Caco-2 (cell line): ENCODE measurements at regions not wholly inside any gene's neighbourhood (a gene's known extent, or its start where the extent isn't known, plus 50 kb on each side); places are given as distances from the start of the nearest gene placed in this dataset.

Source experiments
- BruUV-seq: library from RNA; stranded (reverse); fragments of 400-500 nt; replicated peaks from 2 replicates; lab custom pipeline; 2021; lab: Mats Ljungman, UMichigan
- CTCF ChIA-PET: fragments of 300-600 bp; sonication (Branson Sonifier 250); formaldehyde crosslinking; loops from one replicate; lab custom pipeline; 2022; ENCODE audit warnings: antibody characterized with exemption; lab: Charles Lee
- POLR2A ChIA-PET: fragments of 300-600 bp; sonication (Branson Sonifier 250); formaldehyde crosslinking; loops from one replicate; lab custom pipeline; 2022; ENCODE audit warnings: antibody characterized with exemption; lab: Charles Lee
- DNase-seq, 2 experiments: peaks; one replicate each; pipeline versions ENCODE4 v3.0.0 to v3.0.0-alpha.2; 2020 to 2022
- H3K27me3 ChIP-seq: replicated peaks from 2 replicates; pipeline ENCODE4 v1.6.0; 2011; ENCODE audit warnings: low read length; ENCODE audit not compliant: control insufficient read depth, insufficient read depth
- H3K36me3 ChIP-seq: 2 replicates; pipeline ENCODE4 v1.5.1; 2011; ENCODE audit warnings: low read length; ENCODE audit not compliant: control insufficient read depth, insufficient read depth
- H3K4me1 ChIP-seq: fragments of 250-450 bp; sonication (Bioruptor Pico); 2 replicates; pipeline ENCODE4 v1.5.1; 2020; ENCODE audit warnings: mild to moderate bottlenecking
- H3K4me3 ChIP-seq: 2 replicates; pipeline ENCODE4 v1.5.1; 2011; ENCODE audit warnings: low read depth, mild to moderate bottlenecking, control low read depth, low read length
- H3K9me3 ChIP-seq: fragments of 250-450 bp; sonication (Bioruptor Pico); 2 replicates; pipeline ENCODE4 v1.5.1; 2020; ENCODE audit warnings: mild to moderate bottlenecking, moderate library complexity
- H3K27ac Mint-ChIP-seq: one replicate; pipeline ENCODE4 v1.8.0; 2022; ENCODE audit warnings: mixed read lengths; ENCODE audit not compliant: unreplicated experiment
- H3K27me3 Mint-ChIP-seq: one replicate; pipeline ENCODE4 v1.8.0; 2022; ENCODE audit warnings: mixed read lengths; ENCODE audit not compliant: insufficient read depth, unreplicated experiment
- H3K36me3 Mint-ChIP-seq: one replicate; pipeline ENCODE4 v1.8.0; 2022; ENCODE audit warnings: mild to moderate bottlenecking, mixed read lengths; ENCODE audit not compliant: insufficient read depth, unreplicated experiment
- H3K4me1 Mint-ChIP-seq: one replicate; pipeline ENCODE4 v1.8.0; 2022; ENCODE audit warnings: low read depth, mixed read lengths; ENCODE audit not compliant: unreplicated experiment
- H3K4me3 Mint-ChIP-seq: one replicate; pipeline ENCODE4 v1.8.0; 2022; ENCODE audit warnings: mild to moderate bottlenecking, moderate library complexity, mixed read lengths; ENCODE audit not compliant: unreplicated experiment
- H3K9me3 Mint-ChIP-seq: one replicate; pipeline ENCODE4 v1.8.0; 2022; ENCODE audit warnings: mixed read lengths; ENCODE audit not compliant: unreplicated experiment
- CTCF ChIP-seq, 2 experiments: fragments of 200-600 bp in 1 of 2; IDR thresholded peaks; 1 replicate in 1 of 2; 2 replicates in 1 of 2; pipeline versions ENCODE4 v1.5.1 to v1.8.0; 2011 to 2022; ENCODE audit warnings: antibody characterized with exemption in 1 of 2, control low read depth in 1 of 2, inconsistent platforms in 1 of 2, low read depth in 1 of 2, low read length in 1 of 2, mild to moderate bottlenecking in 1 of 2, moderate library complexity in 1 of 2; ENCODE audit not compliant: insufficient read depth in 1 of 2, severe bottlenecking in 1 of 2, unreplicated experiment in 1 of 2
- intact Hi-C: fragments of 100-400 bp; cut with micrococcal nuclease; formaldehyde crosslinking; loops from one replicate; pipeline ENCODE4 v1.10.0; 2022; ENCODE audit not compliant: unreplicated experiment

GRCh38 chr5:14086261-14086660, 56.9 kb upstream of the TRIO start:
- ChIA-PET POLR2A (no interaction called here), CTCF (no interaction called here)
- H3K4me1 ChIP-seq = no peaks in the 10 kb centered on the region
- H3K4me1 Mint-ChIP-seq = no peaks in the 10 kb centered on the region
- no peak for DNase-seq
- H3K27me3 Mint-ChIP-seq = peaks cover 2% of the 10 kb centered on the region
- H3K4me3 Mint-ChIP-seq = no peak overlapping the region
- H3K36me3 Mint-ChIP-seq = no peaks in the 10 kb centered on the region
- H3K4me3 ChIP-seq = no peak overlapping the region
- intact Hi-C loops = no loop called here
- H3K9me3 Mint-ChIP-seq = no peaks in the 10 kb centered on the region
- no peaks in the 10 kb centered on the region for H3K27me3 ChIP-seq
- H3K27ac Mint-ChIP-seq = no peak overlapping the region
- TF ChIP-seq CTCF (IDR thresholded peaks at IDR 0.05; ENCODE audit: insufficient read depth in 1 of 2, low read depth in 1 of 2, low read length in 1 of 2, severe bottlenecking in 1 of 2, unreplicated experiment in 1 of 2) = no peak
- no peaks in the 10 kb centered on the region for H3K36me3 ChIP-seq
- H3K9me3 ChIP-seq = no peaks in the 10 kb centered on the region
- no TSS peak for BruUV-seq

- ChIA-PET POLR2A (no interaction called here), CTCF (no interaction called here)
- Mint-ChIP-seq H3K27ac (no peak overlapping the region), H3K4me1 (no peaks in the 10 kb centered on the region), H3K36me3 (no peaks in the 10 kb centered on the region), H3K27me3 (peaks cover 2% of the 10 kb centered on the region), H3K9me3 (no peaks in the 10 kb centered on the region), H3K4me3 (no peak overlapping the region)
- no peaks in the 10 kb centered on the region for H3K9me3 ChIP-seq
- no peaks in the 10 kb centered on the region for H3K36me3 ChIP-seq
- no peaks in the 10 kb centered on the region for H3K27me3 ChIP-seq
- DNase-seq = no peak
- BruUV-seq = no TSS peak
- TF ChIP-seq CTCF (IDR thresholded peaks at IDR 0.05; ENCODE audit: insufficient read depth in 1 of 2, low read depth in 1 of 2, low read length in 1 of 2, severe bottlenecking in 1 of 2, unreplicated experiment in 1 of 2) = no peak
- intact Hi-C loops = no loop called here
- no peak overlapping the region for H3K4me3 ChIP-seq
- H3K4me1 ChIP-seq = no peaks in the 10 kb centered on the region
Measured at GRCh38 chr5:14082973-14083372, 60.2 kb upstream of the TRIO start.

GRCh38 chr5:14082523-14082922, 60.6 kb upstream of the TRIO start:
- no peaks in the 10 kb centered on the region for H3K4me1 Mint-ChIP-seq
- POLR2A ChIA-PET = no interaction called here

More at GRCh38 chr5:14082523-14082922, 60.6 kb upstream of the TRIO start:
- intact Hi-C loops = no loop called here
- Histone ChIP-seq H3K36me3 (no peaks in the 10 kb centered on the region), H3K4me3 (no peak overlapping the region), H3K4me1 (no peaks in the 10 kb centered on the region), H3K9me3 (no peaks in the 10 kb centered on the region), H3K27me3 (no peaks in the 10 kb centered on the region)
- no peak overlapping the region for H3K4me3 Mint-ChIP-seq
- H3K27ac Mint-ChIP-seq = no peak overlapping the region
- H3K9me3 Mint-ChIP-seq = no peaks in the 10 kb centered on the region
- DNase-seq = no peak
- no TSS peak for BruUV-seq
- no peaks in the 10 kb centered on the region for H3K36me3 Mint-ChIP-seq
- TF ChIP-seq CTCF (IDR thresholded peaks at IDR 0.05; ENCODE audit: insufficient read depth in 1 of 2, low read depth in 1 of 2, low read length in 1 of 2, severe bottlenecking in 1 of 2, unreplicated experiment in 1 of 2) = no peak
- H3K27me3 Mint-ChIP-seq = peaks cover 2% of the 10 kb centered on the region
- CTCF ChIA-PET = no interaction called here
